Karpas-422 (cell line): ENCODE measurements at regions not wholly inside any gene's neighbourhood (a gene's known extent, or its start where the extent isn't known, plus 50 kb on each side); places are given as distances from the start of the nearest gene placed in this dataset.
"Not testable (repeated sequence)": the region's sequence is repeated elsewhere in the genome, so short reads cannot be mapped to it uniquely, and the experiment has no call there.

ENCODE experiments used
- DNase-seq: peaks from one replicate; pipeline ENCODE4 v3.0.0-alpha.2; 2015
- H2AFZ ChIP-seq: fragments of 200-600 bp; sonication (generic); 2 replicates; pipeline ENCODE4 v1.6.1; 2014; ENCODE audit warnings: antibody characterized with exemption, low read length, mixed read lengths
- H3K27ac ChIP-seq: fragments of 200-600 bp; sonication (generic); 2 replicates; pipeline ENCODE4 v1.5.1; 2014; ENCODE audit warnings: mild to moderate bottlenecking, low read length, moderate library complexity
- H3K27me3 ChIP-seq: fragments of 200-600 bp; sonication (generic); 2 replicates; pipeline ENCODE4 v1.6.1; 2014; ENCODE audit warnings: low read length, mixed read lengths
- H3K36me3 ChIP-seq: fragments of 200-600 bp; sonication (generic); 2 replicates; pipeline ENCODE4 v1.6.1; 2014; ENCODE audit warnings: low read length, mixed read lengths; ENCODE audit not compliant: insufficient read depth
- H3K4me1 ChIP-seq: fragments of 200-600 bp; sonication (generic); 2 replicates; pipeline ENCODE4 v1.6.1; 2014; ENCODE audit warnings: mild to moderate bottlenecking, low read length, mixed read lengths
- H3K4me2 ChIP-seq: fragments of 200-600 bp; sonication (generic); 2 replicates; pipeline ENCODE4 v1.6.1; 2014; ENCODE audit warnings: low read length, low read depth, mild to moderate bottlenecking; ENCODE audit not compliant: poor library complexity, severe bottlenecking
- H3K4me3 ChIP-seq: fragments of 200-600 bp; sonication (generic); 2 replicates; pipeline ENCODE4 v1.5.1; 2014; ENCODE audit warnings: mild to moderate bottlenecking, antibody characterized with exemption, low read length, mixed read lengths
- H3K79me2 ChIP-seq: fragments of 200-600 bp; sonication (generic); 2 replicates; pipeline ENCODE4 v1.6.1; 2014; ENCODE audit warnings: mild to moderate bottlenecking, low read length, mixed read lengths
- H3K9ac ChIP-seq: fragments of 200-600 bp; sonication (generic); 2 replicates; pipeline ENCODE4 v1.6.0; 2014; ENCODE audit warnings: low read length
- H3K9me2 ChIP-seq: fragments of 200-600 bp; sonication (generic), shearing (Covaris generic); replicated peaks from 2 replicates; pipeline ENCODE4 v1.6.0; 2014; ENCODE audit warnings: mild to moderate bottlenecking, low read length, moderate library complexity; ENCODE audit not compliant: insufficient read depth
- H3K9me3 ChIP-seq: fragments of 300-700, 200-600 bp; sonication (generic); 2 replicates; pipeline ENCODE4 v1.6.1; 2014; ENCODE audit warnings: low read length, mixed read lengths
- H4K20me1 ChIP-seq: fragments of 200-600 bp; sonication (generic); 2 replicates; pipeline ENCODE4 v1.6.1; 2014; ENCODE audit warnings: mild to moderate bottlenecking, antibody characterized with exemption, low read length, low read depth; ENCODE audit not compliant: insufficient read depth

GRCh38 chr5:85345818-85346217 is 961.1 kb upstream of the EDIL3 start:
- H3K36me3 ChIP-seq, result no peaks in the 10 kb centered on the region
- no peak overlapping the region for H3K4me3 ChIP-seq
- no peaks in the 10 kb centered on the region for H3K27me3 ChIP-seq
- no peaks in the 10 kb centered on the region for H3K4me1 ChIP-seq
- no peak overlapping the region for H2AFZ ChIP-seq
- H4K20me1 ChIP-seq, result no peaks in the 10 kb centered on the region
- H3K79me2 ChIP-seq, result no peaks in the 10 kb centered on the region
- H3K27ac ChIP-seq, result no peak overlapping the region
- no peaks in the 10 kb centered on the region for H3K9me2 ChIP-seq
- H3K9me3 ChIP-seq, result peaks cover 25% of the 10 kb centered on the region
- H3K4me2 ChIP-seq, result no peak overlapping the region
- DNase-seq, result no peak
- H3K9ac ChIP-seq, result no peak overlapping the region

- Histone ChIP-seq H3K36me3 (no peaks in the 10 kb centered on the region), H3K9me2 (no peaks in the 10 kb centered on the region), H3K27ac (no peak overlapping the region), H3K4me2 (no peak overlapping the region), H3K4me3 (no peak overlapping the region), H4K20me1 (no peaks in the 10 kb centered on the region), H3K9me3 (no peaks in the 10 kb centered on the region; the same call in 1 of the 2 replicates), H3K4me1 (no peaks in the 10 kb centered on the region), H3K79me2 (no peaks in the 10 kb centered on the region), H3K9ac (no peak overlapping the region), H2AFZ (no peak overlapping the region), H3K27me3 (no peaks in the 10 kb centered on the region)
- DNase-seq, result no peak
These were observed 972.6 kb upstream of the EDIL3 start for GRCh38 chr5:85357309-85357708.

- Histone ChIP-seq H4K20me1 (no peaks in the 10 kb centered on the region), H2AFZ (no peak overlapping the region)
These were observed 990.8 kb upstream of the EDIL3 start for GRCh38 chr5:85375525-85375924.

GRCh38 chr5:85388770-85389169 is 1004.1 kb upstream of the EDIL3 start:
- Histone ChIP-seq H3K36me3 (no peaks in the 10 kb centered on the region), H3K9me3 (peaks cover 23% of the 10 kb centered on the region), H3K4me1 (no peaks in the 10 kb centered on the region), H3K27me3 (no peaks in the 10 kb centered on the region), H2AFZ (no peak overlapping the region), H3K4me2 (no peak overlapping the region), H3K9ac (no peak overlapping the region), H3K4me3 (no peak overlapping the region), H4K20me1 (no peaks in the 10 kb centered on the region), H3K9me2 (no peaks in the 10 kb centered on the region), H3K27ac (no peak overlapping the region), H3K79me2 (no peaks in the 10 kb centered on the region)
- DNase-seq, result no peak

More at GRCh38 chr5:85375525-85375924, 990.8 kb upstream of the EDIL3 start:
- Histone ChIP-seq H3K4me2 (no peak overlapping the region), H3K9ac (no peak overlapping the region), H3K4me1 (no peaks in the 10 kb centered on the region), H3K79me2 (no peaks in the 10 kb centered on the region), H3K9me2 (no peaks in the 10 kb centered on the region), H3K36me3 (no peaks in the 10 kb centered on the region), H3K9me3 (peaks cover 3% of the 10 kb centered on the region), H3K4me3 (no peak overlapping the region), H3K27ac (no peak overlapping the region), H3K27me3 (no peaks in the 10 kb centered on the region)
- DNase-seq, result no peak

GRCh38 chr5:85392309-85392708 is 1007.6 kb upstream of the EDIL3 start:
- H3K36me3 ChIP-seq, DNase-seq: not testable (repeated sequence)

GRCh38 chr5:85395526-85395925 is 1010.8 kb upstream of the EDIL3 start:
- Histone ChIP-seq H3K4me3 (no peak overlapping the region), H2AFZ (no peak overlapping the region), H3K27me3 (no peaks in the 10 kb centered on the region), H3K9me3 (peaks cover 29% of the 10 kb centered on the region), H3K27ac (no peak overlapping the region), H3K9ac (no peak overlapping the region), H3K4me2 (no peak overlapping the region), H3K4me1 (no peaks in the 10 kb centered on the region), H3K79me2 (no peaks in the 10 kb centered on the region), H4K20me1 (no peaks in the 10 kb centered on the region), H3K9me2 (no peaks in the 10 kb centered on the region), H3K36me3 (no peaks in the 10 kb centered on the region)
- no peak for DNase-seq

More at GRCh38 chr5:85392309-85392708, 1007.6 kb upstream of the EDIL3 start:
- H3K4me1 ChIP-seq, H4K20me1 ChIP-seq, H3K9ac ChIP-seq, H3K9me2 ChIP-seq, H3K27ac ChIP-seq, H3K4me2 ChIP-seq, H3K4me3 ChIP-seq, H3K79me2 ChIP-seq, H3K27me3 ChIP-seq, H2AFZ ChIP-seq: not testable (repeated sequence)
- H3K9me3 ChIP-seq, result peaks cover 24% of the 10 kb centered on the region

GRCh38 chr5:85397451-85397850 is 1012.8 kb upstream of the EDIL3 start:
- Histone ChIP-seq H3K4me2 (no peak overlapping the region), H3K9ac (no peak overlapping the region), H3K36me3 (no peaks in the 10 kb centered on the region), H3K27ac (no peak overlapping the region), H3K4me1 (no peaks in the 10 kb centered on the region), H3K79me2 (no peaks in the 10 kb centered on the region), H4K20me1 (no peaks in the 10 kb centered on the region), H3K9me3 (peaks cover 29% of the 10 kb centered on the region), H3K9me2 (no peaks in the 10 kb centered on the region), H3K4me3 (no peak overlapping the region), H2AFZ (no peak overlapping the region), H3K27me3 (no peaks in the 10 kb centered on the region)
- DNase-seq, result no peak

GRCh38 chr5:85428426-85428934 is 1043.8 kb upstream of the EDIL3 start:
- Histone ChIP-seq H3K4me3 (no peak overlapping the region), H3K27ac (no peak overlapping the region), H3K79me2 (no peaks in the 10 kb centered on the region), H3K4me1 (no peaks in the 10 kb centered on the region), H3K9me2 (no peaks in the 10 kb centered on the region), H2AFZ (no peak overlapping the region), H3K4me2 (no peak overlapping the region), H3K9me3 (peaks cover 11% of the 10 kb centered on the region), H3K27me3 (no peaks in the 10 kb centered on the region), H3K9ac (no peak overlapping the region), H4K20me1 (no peaks in the 10 kb centered on the region), H3K36me3 (no peaks in the 10 kb centered on the region)
- DNase-seq, result no peak

GRCh38 chr5:85431726-85432125 is 1047.0 kb upstream of the EDIL3 start:
- not testable (repeated sequence) for H3K27me3 ChIP-seq, H4K20me1 ChIP-seq, H3K4me1 ChIP-seq, DNase-seq, H3K9me2 ChIP-seq, H3K36me3 ChIP-seq, H2AFZ ChIP-seq, H3K79me2 ChIP-seq, H3K9me3 ChIP-seq, H3K27ac ChIP-seq, H3K4me3 ChIP-seq, H3K9ac ChIP-seq, H3K4me2 ChIP-seq
